ENCODE measurements at regions not wholly inside any gene's neighbourhood (a gene's known extent, or its start where the extent isn't known, plus 50 kb on each side); places are given as distances from the start of the nearest gene placed in this dataset.
"Not testable (repeated sequence)": the region's sequence is repeated elsewhere in the genome, so short reads cannot be mapped to it uniquely, and the experiment has no call there.

DNA sequence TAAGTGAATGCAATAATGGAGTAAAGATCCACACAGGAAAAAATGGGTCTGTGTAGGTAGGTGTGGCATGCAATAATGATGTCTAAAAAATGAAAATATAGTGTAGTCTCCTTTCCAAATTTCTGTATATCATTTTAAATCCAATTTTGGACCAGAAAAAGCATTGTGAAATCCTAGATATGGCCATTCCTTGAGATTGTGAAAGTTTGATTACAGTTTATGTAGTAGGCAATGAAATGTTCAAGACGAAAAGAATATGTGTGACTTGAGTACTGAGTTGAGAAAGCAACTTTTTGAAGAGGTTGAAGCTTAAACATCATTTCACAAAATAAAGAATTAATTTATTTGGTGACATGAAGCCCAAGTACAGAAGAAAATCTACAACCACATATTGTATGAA lies 698.7 kb downstream of the EPHA3 start:
- H3K9me3 ChIP-seq: no peaks in the 10 kb centered on the region
- no peak for DNase-seq
- no peaks in the 10 kb centered on the region for H3K36me3 ChIP-seq
- no peaks in the 10 kb centered on the region for H3K27me3 ChIP-seq
- no peak overlapping the region for H3K4me3 ChIP-seq

DNA sequence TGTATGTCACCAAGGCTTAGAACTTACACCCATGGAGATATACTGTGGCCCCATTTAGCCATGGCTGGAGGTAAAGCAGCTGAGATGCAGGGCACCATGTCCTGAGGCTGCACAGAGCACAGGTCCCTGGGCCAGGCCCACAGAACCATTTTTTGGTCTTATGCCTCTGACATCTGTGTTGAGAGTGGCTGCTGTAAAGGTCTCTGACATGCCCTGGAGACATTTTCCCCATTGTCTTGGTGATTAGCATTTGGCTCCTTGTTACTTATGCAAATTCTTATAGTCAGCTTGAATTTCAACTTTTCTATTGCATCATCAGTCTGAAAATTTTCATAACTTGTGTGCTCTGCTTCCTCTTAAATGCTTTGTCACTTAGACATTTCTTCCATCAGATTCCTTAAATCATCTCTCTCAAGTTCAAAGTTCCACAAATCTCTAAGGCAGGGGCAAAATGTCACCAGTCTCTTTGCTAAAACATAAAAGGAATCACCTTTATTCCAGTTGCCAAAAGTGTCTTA lies 701.3 kb downstream of the EPHA3 start:
- H3K36me3 ChIP-seq: no peaks in the 10 kb centered on the region
- H3K4me3 ChIP-seq: no peak overlapping the region
- 0 out of 2 replicates have a peak, but pooled peaks cover 2% of the 10 kb centered on the region for H3K9me3 ChIP-seq
- DNase-seq: no peak
- H3K27me3 ChIP-seq: no peaks in the 10 kb centered on the region

DNA sequence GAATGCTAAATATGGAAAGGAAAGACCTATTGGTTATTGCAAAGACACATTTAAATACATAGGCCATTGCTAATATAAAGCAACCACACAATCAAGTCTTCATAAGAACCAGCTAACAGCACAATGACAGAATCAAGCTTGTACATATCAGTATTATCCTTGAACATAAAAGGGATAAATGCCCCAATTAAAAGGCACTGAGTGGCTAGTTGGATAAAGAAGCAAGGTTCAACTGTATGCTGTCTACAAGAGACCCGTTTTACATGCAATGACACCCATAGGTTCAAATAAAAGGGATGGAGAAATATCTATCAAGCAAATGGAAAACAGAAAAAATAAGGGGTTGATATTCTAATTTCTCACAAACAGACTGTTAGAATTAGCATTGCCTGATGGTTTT lies 706.1 kb downstream of the EPHA3 start:
- Histone ChIP-seq H3K27me3 (no peaks in the 10 kb centered on the region), H3K36me3 (no peaks in the 10 kb centered on the region), H3K9me3 (0 out of 2 replicates have a peak, but pooled peaks cover 2% of the 10 kb centered on the region), H3K4me3 (no peak overlapping the region)
- DNase-seq: no peak

- Histone ChIP-seq H3K9me3 (no peaks in the 10 kb centered on the region), H3K4me3 (no peak overlapping the region)
- DNase-seq: no peak
These were observed 733.6 kb downstream of the EPHA3 start for GRCh38 chr3:89841041-89841440.

DNA sequence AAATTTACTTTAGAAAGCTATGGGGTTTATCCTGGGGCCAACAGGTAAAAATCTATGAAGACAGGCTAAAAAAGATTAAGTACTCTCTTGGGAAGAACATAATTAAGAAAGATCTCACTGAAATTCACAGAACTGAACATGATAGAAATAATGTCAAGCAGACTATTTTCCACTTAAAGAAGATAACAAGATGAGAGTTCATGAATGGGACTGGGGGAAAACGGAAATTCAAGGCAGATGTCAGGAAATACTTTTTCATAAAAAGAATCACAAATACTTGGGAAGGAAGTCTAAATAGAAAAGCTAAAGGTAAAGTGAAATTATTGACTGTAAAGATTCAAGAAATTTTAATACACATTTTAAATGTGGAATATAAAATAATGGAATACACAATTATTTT lies 737.6 kb downstream of the EPHA3 start:
- no peaks in the 10 kb centered on the region for H3K36me3 ChIP-seq
- no peak overlapping the region for H3K4me3 ChIP-seq
- DNase-seq: no peak
- no peaks in the 10 kb centered on the region for H3K27me3 ChIP-seq
- no peaks in the 10 kb centered on the region for H3K9me3 ChIP-seq

More at GRCh38 chr3:89841041-89841440, 733.6 kb downstream of the EPHA3 start:
- no peaks in the 10 kb centered on the region for H3K27me3 ChIP-seq
- H3K36me3 ChIP-seq: no peaks in the 10 kb centered on the region

GRCh38 chr3:89847955-89848354 lies 740.5 kb downstream of the EPHA3 start:
- Histone ChIP-seq H3K27me3 (no peaks in the 10 kb centered on the region), H3K36me3 (no peaks in the 10 kb centered on the region), H3K4me3 (no peak overlapping the region), H3K9me3 (no peaks in the 10 kb centered on the region)
- no peak for DNase-seq

GRCh38 chr3:89851974-89852621 lies 744.7 kb downstream of the EPHA3 start:
- peak; percentile 16 for DNase-seq
- H3K4me3 ChIP-seq: no peak overlapping the region
- no peaks in the 10 kb centered on the region for H3K9me3 ChIP-seq
- H3K36me3 ChIP-seq: no peaks in the 10 kb centered on the region
- no peaks in the 10 kb centered on the region for H3K27me3 ChIP-seq

GRCh38 chr3:89859757-89860156 lies 752.3 kb downstream of the EPHA3 start:
- Histone ChIP-seq H3K36me3 (no peaks in the 10 kb centered on the region), H3K9me3 (no peaks in the 10 kb centered on the region), H3K27me3 (no peaks in the 10 kb centered on the region), H3K4me3 (no peak overlapping the region)
- DNase-seq: no peak

- Histone ChIP-seq H3K4me3 (no peak overlapping the region), H3K9me3 (no peaks in the 10 kb centered on the region), H3K27me3 (no peaks in the 10 kb centered on the region), H3K36me3 (no peaks in the 10 kb centered on the region)
- no peak for DNase-seq
These were observed 759.9 kb downstream of the EPHA3 start for GRCh38 chr3:89867286-89867685.

DNA sequence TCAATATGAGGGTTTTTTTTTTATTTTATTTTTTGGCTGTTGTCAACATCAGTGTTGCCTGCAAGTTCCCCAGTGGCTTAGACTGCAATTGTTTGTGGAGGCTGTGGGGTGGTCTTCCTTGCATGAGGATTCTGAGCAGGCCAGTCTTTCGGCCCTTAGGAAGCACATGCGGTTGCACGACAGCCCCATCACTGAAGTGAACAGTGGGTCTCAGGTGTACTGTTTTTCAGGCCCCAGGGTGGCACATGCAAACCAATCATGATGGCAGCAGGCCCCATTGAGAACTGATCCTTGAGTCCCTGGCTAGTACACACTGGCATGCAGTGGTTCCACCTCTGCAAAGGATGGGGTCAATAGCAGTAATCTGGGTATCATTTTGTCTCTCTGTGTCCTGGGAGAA lies 768.7 kb downstream of the EPHA3 start:
- Histone ChIP-seq H3K36me3 (no peaks in the 10 kb centered on the region), H3K9me3 (no peaks in the 10 kb centered on the region), H3K27me3 (no peaks in the 10 kb centered on the region), H3K4me3 (no peak overlapping the region)
- no peak for DNase-seq

- Histone ChIP-seq H3K27me3 (no peaks in the 10 kb centered on the region), H3K9me3 (no peaks in the 10 kb centered on the region), H3K4me3 (no peak overlapping the region), H3K36me3 (no peaks in the 10 kb centered on the region)
- no peak for DNase-seq
These were observed 769.8 kb downstream of the EPHA3 start for GRCh38 chr3:89877230-89877629.

- Histone ChIP-seq H3K27me3 (no peaks in the 10 kb centered on the region), H3K9me3 (no peaks in the 10 kb centered on the region), H3K4me3 (no peak overlapping the region), H3K36me3 (no peaks in the 10 kb centered on the region)
- DNase-seq: no peak
These were observed 782.0 kb downstream of the EPHA3 start for GRCh38 chr3:89889386-89889785.

DNA sequence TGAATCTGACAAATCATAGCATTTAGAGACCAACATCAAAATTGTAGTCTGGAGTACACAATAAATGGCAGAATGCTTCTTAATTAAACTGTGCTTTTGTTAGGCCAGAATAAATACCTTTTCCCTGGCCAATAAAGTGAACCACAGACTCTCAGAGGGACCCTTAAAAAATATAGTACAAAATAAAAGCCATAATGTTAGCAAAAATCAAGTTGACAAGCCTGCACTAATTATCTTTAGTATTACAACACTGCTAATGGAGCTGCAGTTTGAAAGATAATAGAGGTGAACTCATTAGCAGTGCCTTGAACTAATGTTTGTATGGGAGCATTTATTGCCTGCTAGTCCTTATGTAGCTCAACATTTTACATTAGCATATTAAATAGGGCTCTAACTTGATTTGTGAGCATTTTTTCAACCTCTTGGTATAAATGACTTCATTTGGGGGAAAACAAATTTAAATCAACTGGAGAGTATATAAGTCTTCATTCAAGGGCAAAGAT lies 801.3 kb downstream of the EPHA3 start:
- H3K27me3 ChIP-seq: no peaks in the 10 kb centered on the region
- no peaks in the 10 kb centered on the region for H3K9me3 ChIP-seq
- DNase-seq: no peak
- H3K4me3 ChIP-seq: no peak overlapping the region
- H3K36me3 ChIP-seq: no peaks in the 10 kb centered on the region

- Histone ChIP-seq H3K27me3 (no peaks in the 10 kb centered on the region), H3K4me3 (no peak overlapping the region), H3K9me3 (no peaks in the 10 kb centered on the region), H3K36me3 (no peaks in the 10 kb centered on the region)
- no peak for DNase-seq
These were observed 804.6 kb downstream of the EPHA3 start for GRCh38 chr3:89912031-89912430.

GRCh38 chr3:89923921-89924610 lies 816.6 kb downstream of the EPHA3 start:
- Histone ChIP-seq H3K36me3 (no peaks in the 10 kb centered on the region), H3K4me3 (no peak overlapping the region), H3K9me3 (no peaks in the 10 kb centered on the region), H3K27me3 (no peaks in the 10 kb centered on the region)
- DNase-seq: no peak

- Histone ChIP-seq H3K27me3 (no peaks in the 10 kb centered on the region), H3K4me3 (no peak overlapping the region), H3K36me3 (no peaks in the 10 kb centered on the region), H3K9me3 (no peaks in the 10 kb centered on the region)
- DNase-seq: no peak
These were observed 818.6 kb downstream of the EPHA3 start for GRCh38 chr3:89925976-89926375.

DNA sequence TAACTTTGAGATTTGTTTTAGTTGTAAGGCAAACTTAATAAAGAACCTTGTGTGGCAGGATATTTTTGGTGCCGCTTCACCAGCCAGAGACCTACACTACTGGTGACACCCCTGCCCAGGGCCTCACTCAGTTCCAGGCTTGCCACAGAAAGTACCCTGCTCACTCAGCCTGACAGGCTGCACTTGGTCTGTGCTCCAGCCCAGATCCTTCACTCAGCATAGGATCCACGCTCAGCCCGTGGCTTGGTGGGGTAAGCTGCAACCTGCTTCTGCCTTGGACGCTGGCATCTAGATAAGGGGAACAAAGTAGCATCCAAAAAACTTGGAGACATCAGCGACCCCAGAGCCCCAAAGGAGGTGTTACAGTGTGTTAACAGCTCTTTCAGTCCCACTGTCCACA lies 825.5 kb downstream of the EPHA3 start:
- no peak for DNase-seq
- Histone ChIP-seq H3K9me3 (no peaks in the 10 kb centered on the region), H3K27me3 (no peaks in the 10 kb centered on the region), H3K4me3 (no peak overlapping the region), H3K36me3 (no peaks in the 10 kb centered on the region)

DNA sequence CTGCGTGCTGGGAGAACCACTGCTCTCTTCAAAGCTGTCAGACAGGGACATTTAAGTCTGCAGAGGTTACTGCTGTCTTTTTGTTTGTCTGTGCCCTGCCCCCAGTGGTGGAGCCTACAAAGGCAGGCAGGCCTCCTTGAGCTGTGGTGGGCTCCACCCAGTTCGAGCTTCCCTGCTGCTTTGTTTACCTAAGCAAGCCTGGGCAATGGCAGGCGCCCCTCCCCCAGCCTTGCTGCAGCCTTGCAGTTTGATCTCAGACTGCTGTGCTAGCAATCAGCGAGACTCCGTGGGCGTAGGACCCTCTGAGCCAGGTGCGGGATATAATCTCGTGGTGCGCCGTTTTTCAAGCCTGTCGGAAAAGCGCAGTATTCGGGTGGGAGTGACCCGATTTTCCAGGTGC lies 837.0 kb downstream of the EPHA3 start:
- not testable (repeated sequence) for H3K27me3 ChIP-seq, H3K36me3 ChIP-seq, DNase-seq, H3K9me3 ChIP-seq, H3K4me3 ChIP-seq
